HUES64 (cell line): ENCODE measurements at regions not wholly inside any gene's neighbourhood (a gene's known extent, or its start where the extent isn't known, plus 50 kb on each side); places are given as distances from the start of the nearest gene placed in this dataset.
A peak's percentile ranks its signal among the peaks of the same experiment; 100 is the strongest.

ENCODE experiments used
- H3K27ac ChIP-seq: 2 replicates; pipeline ENCODE4 v1.7.0; 2013; ENCODE audit warnings: low read depth, low read length, inconsistent platforms
- H3K27me3 ChIP-seq: 2 replicates; pipeline ENCODE4 v1.6.1; 2013; ENCODE audit warnings: mild to moderate bottlenecking, low read length; ENCODE audit not compliant: insufficient read depth
- H3K36me3 ChIP-seq: 2 replicates; pipeline ENCODE4 v1.6.1; 2013; ENCODE audit warnings: mild to moderate bottlenecking, low read length; ENCODE audit not compliant: insufficient read depth
- H3K4me1 ChIP-seq: 2 replicates; pipeline ENCODE4 v1.6.1; 2013; ENCODE audit warnings: mild to moderate bottlenecking, low read length, moderate library complexity; ENCODE audit not compliant: insufficient read depth
- H3K4me3 ChIP-seq: 2 replicates; pipeline ENCODE4 v1.5.1; 2013; ENCODE audit warnings: mild to moderate bottlenecking, low read length, moderate library complexity
- H3K9ac ChIP-seq: 2 replicates; pipeline ENCODE4 v1.6.1; 2013; ENCODE audit warnings: mild to moderate bottlenecking, low read depth, low read length
- H3K9me3 ChIP-seq: 2 replicates; pipeline ENCODE4 v1.6.1; 2013; ENCODE audit warnings: low read depth, low read length; ENCODE audit not compliant: insufficient read depth
- WGBS: fragments of 150-250, 120-280 bp; methylation state at CpG from one replicate; pipeline ENCODE4 v1.1.7; 2013; ENCODE audit warnings: missing lambda C conversion rate; 5-methylcytosine and 5-hydroxymethylcytosine counted together

- Histone ChIP-seq H3K9me3 (no peaks in the 10 kb centered on the region), H3K4me3 (no peak overlapping the region), H3K27me3 (no peaks in the 10 kb centered on the region), H3K4me1 (no peaks in the 10 kb centered on the region; the same call in 1 of the 2 replicates), H3K9ac (no peak overlapping the region), H3K27ac (no peak overlapping the region), H3K36me3 (no peaks in the 10 kb centered on the region)
- WGBS = 91% methylated on average over 13 of the region's 13 CpGs
Measured at GRCh38 chr12:116408489-116409250, 131.2 kb upstream of the MED13L start.

GRCh38 chr12:116411977-116412376, 134.5 kb upstream of the MED13L start:
- H3K9me3 ChIP-seq = no peaks in the 10 kb centered on the region
- 93% methylated on average over 3 of the region's 3 CpGs for WGBS
- H3K36me3 ChIP-seq = no peaks in the 10 kb centered on the region
- H3K27me3 ChIP-seq = no peaks in the 10 kb centered on the region
- H3K4me3 ChIP-seq = no peak overlapping the region
- H3K4me1 ChIP-seq = peaks cover 8% of the 10 kb centered on the region
- no peak overlapping the region for H3K9ac ChIP-seq
- H3K27ac ChIP-seq = no peak overlapping the region

GRCh38 chr12:116414891-116415290, 137.4 kb upstream of the MED13L start:
- Histone ChIP-seq H3K36me3 (no peaks in the 10 kb centered on the region), H3K9ac (no peak overlapping the region), H3K27me3 (no peaks in the 10 kb centered on the region), H3K4me1 (peaks cover 8% of the 10 kb centered on the region), H3K9me3 (no peaks in the 10 kb centered on the region), H3K27ac (no peak overlapping the region), H3K4me3 (no peak overlapping the region)
- 90% methylated on average over 12 of the region's 12 CpGs for WGBS

GRCh38 chr12:116415408-116416108, 138.1 kb upstream of the MED13L start:
- no peaks in the 10 kb centered on the region for H3K27me3 ChIP-seq
- H3K4me1 ChIP-seq = peaks cover 8% of the 10 kb centered on the region
- no peak overlapping the region; the same call in 1 of the 2 replicates for H3K9ac ChIP-seq
- H3K27ac ChIP-seq = peak overlapping the region; percentile 59; the same call in 1 of the 2 replicates
- WGBS = 71% methylated on average over 21 of the region's 21 CpGs
- H3K4me3 ChIP-seq = no peak overlapping the region
- H3K36me3 ChIP-seq = no peaks in the 10 kb centered on the region
- no peaks in the 10 kb centered on the region for H3K9me3 ChIP-seq

GRCh38 chr12:116416166-116416565, 138.7 kb upstream of the MED13L start:
- H3K9me3 ChIP-seq = no peaks in the 10 kb centered on the region
- no peaks in the 10 kb centered on the region for H3K36me3 ChIP-seq
- no peak overlapping the region for H3K4me3 ChIP-seq
- peaks cover 8% of the 10 kb centered on the region for H3K4me1 ChIP-seq
- H3K9ac ChIP-seq = no peak overlapping the region
- no peaks in the 10 kb centered on the region for H3K27me3 ChIP-seq
- 25% methylated on average over 3 of the region's 3 CpGs for WGBS
- peak overlapping the region; percentile 59; the same call in 1 of the 2 replicates for H3K27ac ChIP-seq

GRCh38 chr12:116418551-116418950, 140.6 kb upstream of the MAP1LC3B2 start:
- Histone ChIP-seq H3K9me3 (peaks cover 5% of the 10 kb centered on the region; the same call in 1 of the 2 replicates), H3K4me1 (peaks cover 8% of the 10 kb centered on the region), H3K27ac (no peak overlapping the region), H3K9ac (no peak overlapping the region), H3K27me3 (no peaks in the 10 kb centered on the region), H3K36me3 (no peaks in the 10 kb centered on the region), H3K4me3 (no peak overlapping the region)
- 96% methylated on average over 9 of the region's 9 CpGs for whole genome bisulfite sequencing

- H3K27ac ChIP-seq = no peak overlapping the region
- no peaks in the 10 kb centered on the region for H3K27me3 ChIP-seq
- no peak overlapping the region for H3K9ac ChIP-seq
- 83% methylated on average over 8 of the region's 8 CpGs for WGBS
- H3K36me3 ChIP-seq = no peaks in the 10 kb centered on the region
- no peak overlapping the region for H3K4me3 ChIP-seq
- H3K4me1 ChIP-seq = peaks cover 8% of the 10 kb centered on the region
- H3K9me3 ChIP-seq = peaks cover 5% of the 10 kb centered on the region; the same call in 1 of the 2 replicates
Measured at GRCh38 chr12:116420227-116420880, 138.8 kb upstream of the MAP1LC3B2 start.

- Histone ChIP-seq H3K4me1 (peaks cover 10% of the 10 kb centered on the region), H3K27me3 (no peaks in the 10 kb centered on the region), H3K36me3 (no peaks in the 10 kb centered on the region), H3K9ac (no peak overlapping the region), H3K27ac (no peak overlapping the region), H3K4me3 (no peak overlapping the region), H3K9me3 (peaks cover 5% of the 10 kb centered on the region; the same call in 1 of the 2 replicates)
- 98% methylated on average over 2 of the region's 2 CpGs for WGBS
Measured at GRCh38 chr12:116421785-116422538, 137.2 kb upstream of the MAP1LC3B2 start.

GRCh38 chr12:116423094-116423493, 136.1 kb upstream of the MAP1LC3B2 start:
- 81% methylated on average over 4 of the region's 4 CpGs for WGBS
- H3K4me3 ChIP-seq = no peak overlapping the region
- no peaks in the 10 kb centered on the region for H3K27me3 ChIP-seq
- peaks cover 5% of the 10 kb centered on the region; the same call in 1 of the 2 replicates for H3K9me3 ChIP-seq
- H3K36me3 ChIP-seq = no peaks in the 10 kb centered on the region
- H3K27ac ChIP-seq = no peak overlapping the region
- H3K9ac ChIP-seq = no peak overlapping the region
- H3K4me1 ChIP-seq = peaks cover 17% of the 10 kb centered on the region

- peaks cover 24% of the 10 kb centered on the region for H3K4me1 ChIP-seq
- H3K9me3 ChIP-seq = peaks cover 5% of the 10 kb centered on the region; the same call in 1 of the 2 replicates
- H3K27me3 ChIP-seq = no peaks in the 10 kb centered on the region
- peak overlapping the region; percentile 94 for H3K27ac ChIP-seq
- H3K36me3 ChIP-seq = no peaks in the 10 kb centered on the region
- peak overlapping the region; percentile 12; the same call in 1 of the 2 replicates for H3K9ac ChIP-seq
- no peak overlapping the region for H3K4me3 ChIP-seq
- 95% methylated on average over 15 of the region's 15 CpGs for WGBS
Measured at GRCh38 chr12:116425256-116426193, 133.7 kb upstream of the MAP1LC3B2 start.
